ENCODE measurements at regions not wholly inside any gene's neighbourhood (a gene's known extent, or its start where the extent isn't known, plus 50 kb on each side); places are given as distances from the start of the nearest gene placed in this dataset.
"Not testable (repeated sequence)": the region's sequence is repeated elsewhere in the genome, so short reads cannot be mapped to it uniquely, and the experiment has no call there.

DNA sequence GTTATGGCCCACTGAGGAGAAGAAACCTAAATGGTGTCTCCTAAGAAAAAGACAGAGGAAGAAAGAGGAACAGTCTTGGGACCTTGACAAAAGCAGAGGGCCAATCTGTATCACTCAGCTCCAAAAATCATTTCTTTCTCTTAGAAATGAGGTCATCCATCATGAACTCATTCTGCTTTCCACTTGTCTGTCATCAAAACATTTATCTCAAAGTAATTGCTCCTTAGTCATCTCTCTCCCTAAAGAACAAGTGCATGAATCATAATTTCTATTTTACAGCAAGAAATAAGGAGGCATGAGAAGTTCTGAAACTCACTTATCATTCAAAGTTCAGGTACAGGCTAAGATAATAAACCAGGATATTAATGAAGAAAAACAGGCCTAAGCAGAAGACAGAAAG lies 375.6 kb downstream of the KCNA4 start:
- Histone ChIP-seq H3K9me3 (no peaks in the 10 kb centered on the region), H3K4me1 (peaks cover 6% of the 10 kb centered on the region; the same call in 1 of the 2 replicates), H4K20me1 (no peaks in the 10 kb centered on the region), H3K9ac (no peak overlapping the region), H3K27me3 (no peaks in the 10 kb centered on the region), H3K4me2 (no peak overlapping the region), H3K27ac (no peak overlapping the region), H3K4me3 (no peak overlapping the region), H3K36me3 (no peaks in the 10 kb centered on the region)
- TF ChIP-seq Cebpa-rat (IDR thresholded peaks at IDR 0.05) = no peak

GRCh38 chr11:29634744-29635143 lies 382.1 kb downstream of the KCNA4 start:
- peaks cover 6% of the 10 kb centered on the region; the same call in 1 of the 2 replicates for H3K4me1 ChIP-seq
- H3K36me3 ChIP-seq = no peaks in the 10 kb centered on the region
- no peaks in the 10 kb centered on the region for H4K20me1 ChIP-seq
- no peak overlapping the region for H3K9ac ChIP-seq
- no peak overlapping the region for H3K27ac ChIP-seq
- no peak overlapping the region for H3K4me2 ChIP-seq
- no peaks in the 10 kb centered on the region for H3K27me3 ChIP-seq
- no peaks in the 10 kb centered on the region for H3K9me3 ChIP-seq
- no peak for TF ChIP-seq Cebpa-rat (IDR thresholded peaks at IDR 0.05)
- no peak overlapping the region for H3K4me3 ChIP-seq

- Histone ChIP-seq H3K27me3 (no peaks in the 10 kb centered on the region), H3K9me3 (no peaks in the 10 kb centered on the region)
These were observed 382.6 kb downstream of the KCNA4 start for GRCh38 chr11:29634244-29634643.

DNA sequence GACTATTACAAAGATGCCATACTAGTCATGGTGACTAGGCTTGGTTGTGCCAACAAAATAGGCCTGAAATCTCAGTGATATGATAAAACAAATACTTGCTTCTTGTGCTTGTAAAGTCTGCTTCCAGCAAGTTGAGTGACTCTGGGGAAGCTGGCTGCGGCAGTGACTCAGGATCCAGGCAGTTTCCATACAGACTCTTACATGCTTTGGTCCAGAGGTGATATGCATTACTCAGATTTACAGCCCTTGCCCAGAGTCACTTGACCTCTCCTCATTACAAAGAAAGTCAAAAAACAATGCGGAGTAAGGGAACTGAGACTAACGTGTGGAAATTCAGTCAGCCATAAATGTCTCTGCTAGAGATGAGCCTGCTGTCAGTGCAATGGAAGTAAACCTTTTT lies 387.5 kb downstream of the KCNA4 start:
- H4K20me1 ChIP-seq = no peaks in the 10 kb centered on the region
- H3K9ac ChIP-seq = no peak overlapping the region
- 0 out of 2 replicates have a peak, but pooled peaks cover 4% of the 10 kb centered on the region for H3K4me1 ChIP-seq
- no peak for TF ChIP-seq Cebpa-rat (IDR thresholded peaks at IDR 0.05)
- no peak overlapping the region for H3K27ac ChIP-seq
- no peak overlapping the region for H3K4me2 ChIP-seq
- no peaks in the 10 kb centered on the region for H3K9me3 ChIP-seq
- H3K27me3 ChIP-seq = no peaks in the 10 kb centered on the region
- no peaks in the 10 kb centered on the region for H3K36me3 ChIP-seq
- H3K4me3 ChIP-seq = no peak overlapping the region

More at GRCh38 chr11:29634244-29634643, 382.6 kb downstream of the KCNA4 start:
- Histone ChIP-seq H3K4me1 (peaks cover 6% of the 10 kb centered on the region; the same call in 1 of the 2 replicates), H3K27ac (no peak overlapping the region), H3K9ac (no peak overlapping the region), H3K36me3 (no peaks in the 10 kb centered on the region), H4K20me1 (no peaks in the 10 kb centered on the region), H3K4me3 (no peak overlapping the region), H3K4me2 (no peak overlapping the region)
- no peak for TF ChIP-seq Cebpa-rat (IDR thresholded peaks at IDR 0.05)

DNA sequence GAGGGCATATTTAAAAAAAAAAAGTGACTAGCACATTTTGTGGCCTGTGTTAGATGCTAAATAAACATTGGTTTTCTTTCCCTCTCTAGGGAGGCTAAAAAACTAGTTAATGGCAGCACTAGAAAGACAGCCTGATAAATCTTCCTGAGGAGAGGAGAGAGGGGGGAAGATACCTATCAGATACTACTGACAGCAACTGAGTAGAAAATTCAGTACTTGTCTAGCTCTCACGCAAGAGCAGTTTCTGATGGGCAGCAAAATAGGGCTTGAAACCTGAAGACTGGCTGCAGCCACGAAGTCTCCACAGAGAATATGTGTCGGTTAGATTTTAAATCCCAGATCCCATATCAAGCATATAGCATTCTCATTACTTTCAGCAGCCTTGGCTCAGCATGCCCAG lies 388.2 kb downstream of the KCNA4 start:
- 0 out of 2 replicates have a peak, but pooled peaks cover 4% of the 10 kb centered on the region for H3K4me1 ChIP-seq
- H3K4me3 ChIP-seq = no peak overlapping the region
- H3K4me2 ChIP-seq = no peak overlapping the region
- no peaks in the 10 kb centered on the region for H3K27me3 ChIP-seq
- no peak for TF ChIP-seq Cebpa-rat (IDR thresholded peaks at IDR 0.05)
- no peak overlapping the region for H3K27ac ChIP-seq
- H3K36me3 ChIP-seq = no peaks in the 10 kb centered on the region
- H3K9ac ChIP-seq = no peak overlapping the region
- no peaks in the 10 kb centered on the region for H3K9me3 ChIP-seq
- H4K20me1 ChIP-seq = no peaks in the 10 kb centered on the region

DNA sequence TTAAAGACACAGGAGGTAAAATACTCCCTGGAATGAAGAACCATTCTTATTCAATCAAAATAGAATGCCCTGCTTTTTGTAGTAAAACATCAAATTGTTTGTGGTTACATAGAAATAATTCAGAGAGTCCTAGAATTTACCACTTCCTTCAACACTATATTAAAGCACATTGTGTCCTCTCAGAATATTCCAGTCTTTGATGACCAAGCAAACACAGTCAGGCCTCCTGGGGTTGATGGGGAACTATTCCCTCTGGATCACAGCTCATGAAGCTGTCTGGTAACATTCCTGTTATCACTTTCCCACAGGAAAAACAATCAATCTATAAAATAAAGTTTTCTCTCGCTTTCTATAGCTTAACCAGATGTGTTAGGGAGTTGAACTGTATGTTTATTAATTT lies 389.3 kb downstream of the KCNA4 start:
- Histone ChIP-seq H3K9me3 (no peaks in the 10 kb centered on the region), H3K4me1 (0 out of 2 replicates have a peak, but pooled peaks cover 4% of the 10 kb centered on the region), H3K4me2 (no peak overlapping the region), H4K20me1 (no peaks in the 10 kb centered on the region), H3K4me3 (no peak overlapping the region), H3K27me3 (no peaks in the 10 kb centered on the region), H3K36me3 (no peaks in the 10 kb centered on the region), H3K27ac (no peak overlapping the region), H3K9ac (no peak overlapping the region)
- TF ChIP-seq Cebpa-rat (IDR thresholded peaks at IDR 0.05) = no peak

DNA sequence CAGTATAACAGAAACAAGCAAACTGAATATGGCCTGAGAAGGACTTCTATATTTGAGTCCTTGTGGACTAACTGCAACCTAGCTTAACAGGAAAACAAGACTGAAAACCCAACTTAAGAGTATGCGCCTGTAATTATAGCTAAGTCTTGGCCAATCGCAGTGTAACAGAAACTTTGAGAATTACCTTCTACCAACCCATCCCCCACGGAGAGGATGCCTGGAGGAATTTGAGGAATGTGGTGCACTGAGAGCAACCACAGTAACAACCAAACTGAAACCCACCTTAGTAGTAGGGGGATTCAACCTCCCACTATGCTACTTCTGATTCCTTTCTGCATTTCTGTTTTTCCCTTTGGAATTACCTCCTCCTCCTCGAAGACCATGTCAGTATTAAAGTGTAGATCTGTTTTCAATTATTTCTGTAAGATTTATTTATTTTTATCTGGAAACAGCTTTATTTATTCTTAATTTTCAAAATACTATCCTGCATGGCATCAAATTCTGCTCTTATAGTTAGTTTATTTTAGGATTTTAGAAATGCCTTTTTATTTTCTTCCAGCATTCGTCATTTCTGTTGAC lies 393.6 kb downstream of the KCNA4 start:
- H3K36me3 ChIP-seq = no peaks in the 10 kb centered on the region
- H4K20me1 ChIP-seq = no peaks in the 10 kb centered on the region
- 0 out of 2 replicates have a peak, but pooled peaks cover 4% of the 10 kb centered on the region for H3K4me1 ChIP-seq
- H3K4me2 ChIP-seq = no peak overlapping the region
- H3K9me3 ChIP-seq = no peaks in the 10 kb centered on the region
- H3K9ac ChIP-seq = no peak overlapping the region
- H3K27me3 ChIP-seq = no peaks in the 10 kb centered on the region
- no peak for TF ChIP-seq Cebpa-rat (IDR thresholded peaks at IDR 0.05)
- no peak overlapping the region for H3K4me3 ChIP-seq
- H3K27ac ChIP-seq = no peak overlapping the region

DNA sequence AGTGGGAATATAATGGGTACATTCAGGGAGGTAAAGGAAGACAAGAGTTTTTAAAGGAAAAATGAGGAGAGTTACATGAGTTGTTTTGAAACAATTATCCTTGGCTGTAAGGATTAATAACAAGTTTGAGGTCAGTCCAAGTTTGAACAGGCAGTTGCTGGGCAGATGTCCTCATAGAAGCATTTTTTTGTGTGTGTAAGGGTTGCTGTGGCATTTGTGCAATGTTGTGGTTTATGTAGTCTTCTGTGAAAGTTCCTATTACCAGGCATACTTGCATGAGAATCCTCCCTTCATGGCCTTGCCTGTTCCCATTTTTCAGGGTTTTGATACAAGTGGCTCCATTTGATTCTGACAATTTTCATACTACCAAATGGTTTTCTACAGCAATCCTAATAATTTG lies 400.2 kb downstream of the KCNA4 start:
- H3K4me3 ChIP-seq = no peak overlapping the region
- H3K27me3 ChIP-seq = no peaks in the 10 kb centered on the region
- TF ChIP-seq Cebpa-rat (IDR thresholded peaks at IDR 0.05) = no peak
- no peaks in the 10 kb centered on the region for H3K4me1 ChIP-seq
- no peaks in the 10 kb centered on the region for H3K9me3 ChIP-seq
- H3K4me2 ChIP-seq = no peak overlapping the region
- no peaks in the 10 kb centered on the region for H3K36me3 ChIP-seq
- no peak overlapping the region for H3K27ac ChIP-seq
- no peak overlapping the region for H3K9ac ChIP-seq
- H4K20me1 ChIP-seq = no peaks in the 10 kb centered on the region

- H3K9me3 ChIP-seq = no peaks in the 10 kb centered on the region
- no peaks in the 10 kb centered on the region for H3K27me3 ChIP-seq
- H3K4me1 ChIP-seq = no peaks in the 10 kb centered on the region
- no peak overlapping the region for H3K9ac ChIP-seq
- no peak overlapping the region for H3K27ac ChIP-seq
- H3K4me2 ChIP-seq = no peak overlapping the region
- no peak for TF ChIP-seq Cebpa-rat (IDR thresholded peaks at IDR 0.05)
- H3K4me3 ChIP-seq = no peak overlapping the region
- H3K36me3 ChIP-seq = no peaks in the 10 kb centered on the region
- no peaks in the 10 kb centered on the region for H4K20me1 ChIP-seq
These were observed 404.4 kb downstream of the KCNA4 start for GRCh38 chr11:29612423-29612822.

DNA sequence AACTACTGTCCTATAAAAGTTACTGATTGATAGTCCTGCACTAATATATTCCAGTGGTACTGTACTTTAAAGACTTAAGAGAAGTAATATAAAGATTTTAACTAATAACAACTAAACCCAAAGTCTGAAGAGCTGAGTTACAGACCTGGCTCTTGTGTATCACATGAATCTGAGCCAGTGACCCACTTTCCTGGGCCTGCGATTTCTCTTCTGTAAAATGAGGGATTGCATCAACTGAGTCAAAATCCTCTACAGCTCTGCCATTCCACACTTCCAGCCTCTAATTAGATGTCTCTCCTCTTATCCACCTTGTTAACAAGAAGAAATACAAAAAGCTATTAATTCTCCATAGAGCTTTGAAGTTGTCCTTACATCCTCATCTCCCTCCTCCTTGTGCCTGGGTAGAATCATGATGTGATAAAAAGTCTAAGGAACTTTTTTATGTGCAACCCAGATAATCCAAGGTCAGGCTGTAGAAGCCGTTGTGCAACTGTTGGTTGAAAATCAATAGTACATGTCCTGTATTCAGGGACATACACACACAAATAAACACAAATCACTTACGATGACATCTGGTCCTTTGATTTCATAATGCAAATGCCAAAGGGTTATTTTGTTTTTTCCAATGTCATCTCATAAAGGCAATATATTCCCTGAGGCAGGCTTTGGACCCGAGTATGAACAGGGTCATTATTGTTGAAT lies 410.3 kb downstream of the KCNA4 start:
- H3K9me3 ChIP-seq = no peaks in the 10 kb centered on the region
- no peak overlapping the region for H3K4me3 ChIP-seq
- H3K4me2 ChIP-seq = no peak overlapping the region
- no peaks in the 10 kb centered on the region for H3K36me3 ChIP-seq
- no peaks in the 10 kb centered on the region for H3K27me3 ChIP-seq
- H3K27ac ChIP-seq = no peak overlapping the region
- H3K9ac ChIP-seq = no peak overlapping the region
- H3K4me1 ChIP-seq = no peaks in the 10 kb centered on the region
- no peaks in the 10 kb centered on the region for H4K20me1 ChIP-seq
- no peak for TF ChIP-seq Cebpa-rat (IDR thresholded peaks at IDR 0.05)

DNA sequence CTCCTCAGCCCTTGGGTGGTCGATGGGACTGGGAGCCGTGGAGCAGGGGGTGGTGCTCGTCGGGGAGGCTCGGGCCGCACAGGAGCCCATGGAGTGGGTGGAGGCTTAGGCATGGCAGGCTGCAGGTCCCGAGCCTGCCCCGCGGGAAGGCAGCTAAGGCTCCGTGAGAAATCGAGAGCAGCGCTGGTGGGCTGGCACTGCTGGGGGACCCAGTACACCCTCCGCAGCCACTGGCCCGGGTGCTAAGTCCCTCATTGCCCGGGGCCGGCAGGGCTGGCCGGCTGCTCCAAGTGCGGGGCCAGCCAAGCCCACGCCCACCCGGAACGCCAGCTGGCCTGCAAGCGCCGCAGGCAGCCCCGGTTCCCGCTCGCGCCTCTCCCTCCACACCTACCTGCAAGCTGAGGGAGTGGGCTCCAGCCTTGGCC lies 416.7 kb downstream of the KCNA4 start:
- not testable (repeated sequence) for H3K4me1 ChIP-seq, H4K20me1 ChIP-seq, H3K27ac ChIP-seq, H3K27me3 ChIP-seq, H3K9ac ChIP-seq, H3K4me3 ChIP-seq, H3K9me3 ChIP-seq, H3K36me3 ChIP-seq, H3K4me2 ChIP-seq
